ENCODE measurements at regions not wholly inside any gene's neighbourhood (a gene's known extent, or its start where the extent isn't known, plus 50 kb on each side); places are given as distances from the start of the nearest gene placed in this dataset.
A peak's percentile ranks its signal among the peaks of the same experiment; 100 is the strongest.

DNA sequence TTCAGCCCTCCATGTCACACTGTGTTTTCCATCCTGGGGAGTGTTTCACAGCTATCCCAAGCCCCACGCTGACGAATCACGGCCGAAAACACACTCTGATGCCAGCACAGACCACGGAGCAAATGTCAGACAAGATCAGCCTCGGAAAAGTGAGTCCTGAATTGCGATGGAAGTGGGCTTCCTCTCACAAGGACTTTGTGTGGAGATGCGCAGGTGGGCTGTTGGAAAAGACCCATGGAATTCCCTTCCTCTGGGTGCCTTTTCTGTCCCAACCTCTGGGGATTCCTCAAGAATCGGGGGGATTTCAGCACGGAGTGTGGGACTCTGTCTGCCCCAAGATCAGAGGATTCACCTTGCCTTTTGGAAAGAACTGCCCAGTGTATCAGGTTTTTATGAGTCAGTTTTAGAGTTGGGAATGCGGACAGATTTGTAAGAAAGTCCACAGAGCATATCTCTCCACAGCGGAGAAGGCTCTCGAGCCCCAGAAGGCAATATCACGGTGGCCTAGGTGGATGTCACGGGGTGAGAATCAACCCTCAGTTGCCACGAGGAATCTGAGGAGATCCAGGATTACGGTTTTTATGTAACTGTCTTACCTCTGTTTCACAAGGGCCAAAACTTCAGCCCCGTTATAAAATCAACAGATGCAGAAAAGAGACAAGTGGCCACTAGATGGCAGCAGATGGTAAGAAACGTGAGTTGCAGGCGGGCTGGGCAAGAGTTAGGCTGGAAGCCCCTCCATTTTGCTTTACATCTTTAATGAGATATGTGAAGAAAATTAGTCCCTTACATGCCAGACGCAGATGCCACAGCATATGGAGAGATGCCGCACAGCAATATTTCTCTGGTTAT lies 201.9 kb downstream of the DAD1 start:
- TF ChIP-seq, protein P1, sequence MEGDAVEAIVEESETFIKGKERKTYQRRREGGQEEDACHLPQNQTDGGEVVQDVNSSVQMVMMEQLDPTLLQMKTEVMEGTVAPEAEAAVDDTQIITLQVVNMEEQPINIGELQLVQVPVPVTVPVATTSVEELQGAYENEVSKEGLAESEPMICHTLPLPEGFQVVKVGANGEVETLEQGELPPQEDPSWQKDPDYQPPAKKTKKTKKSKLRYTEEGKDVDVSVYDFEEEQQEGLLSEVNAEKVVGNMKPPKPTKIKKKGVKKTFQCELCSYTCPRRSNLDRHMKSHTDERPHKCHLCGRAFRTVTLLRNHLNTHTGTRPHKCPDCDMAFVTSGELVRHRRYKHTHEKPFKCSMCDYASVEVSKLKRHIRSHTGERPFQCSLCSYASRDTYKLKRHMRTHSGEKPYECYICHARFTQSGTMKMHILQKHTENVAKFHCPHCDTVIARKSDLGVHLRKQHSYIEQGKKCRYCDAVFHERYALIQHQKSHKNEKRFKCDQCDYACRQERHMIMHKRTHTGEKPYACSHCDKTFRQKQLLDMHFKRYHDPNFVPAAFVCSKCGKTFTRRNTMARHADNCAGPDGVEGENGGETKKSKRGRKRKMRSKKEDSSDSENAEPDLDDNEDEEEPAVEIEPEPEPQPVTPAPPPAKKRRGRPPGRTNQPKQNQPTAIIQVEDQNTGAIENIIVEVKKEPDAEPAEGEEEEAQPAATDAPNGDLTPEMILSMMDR (conservative IDR thresholded peaks at IDR 0.05), result peak; percentile 82
- TF ChIP-seq ZFX (IDR thresholded peaks at IDR 0.05), result no peak
- no peak overlapping the region for H3K27ac ChIP-seq

DNA sequence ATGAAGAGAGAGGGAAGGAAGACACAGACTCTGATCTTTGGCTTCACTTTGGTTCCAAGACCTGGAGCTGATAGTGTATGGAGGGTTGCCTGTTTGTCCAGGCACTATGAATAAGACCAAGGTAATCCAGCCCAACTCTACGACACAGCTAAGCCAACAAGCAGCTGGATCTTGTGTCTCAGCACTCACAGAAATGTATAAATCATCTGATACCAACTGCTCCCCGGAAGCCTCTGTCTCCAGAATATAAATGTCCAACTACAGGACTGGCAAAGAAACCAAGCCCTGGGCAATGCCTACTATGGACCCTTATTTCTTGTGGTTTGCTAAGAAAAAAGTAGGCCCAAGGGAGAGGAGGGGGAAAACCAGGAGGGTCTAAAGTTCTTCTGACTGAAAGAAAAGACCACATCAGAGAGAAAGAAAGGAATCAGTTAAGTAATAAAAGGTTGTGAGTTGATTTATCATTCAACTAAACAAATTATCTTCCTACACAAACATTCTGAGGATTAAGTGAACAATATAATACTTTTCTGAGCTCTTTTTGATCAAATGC lies 204.0 kb downstream of the DAD1 start:
- H3K27ac ChIP-seq, result no peak overlapping the region
- TF ChIP-seq, protein P1 (conservative IDR thresholded peaks at IDR 0.05), result no peak
- TF ChIP-seq ZFX (IDR thresholded peaks at IDR 0.05), result no peak

DNA sequence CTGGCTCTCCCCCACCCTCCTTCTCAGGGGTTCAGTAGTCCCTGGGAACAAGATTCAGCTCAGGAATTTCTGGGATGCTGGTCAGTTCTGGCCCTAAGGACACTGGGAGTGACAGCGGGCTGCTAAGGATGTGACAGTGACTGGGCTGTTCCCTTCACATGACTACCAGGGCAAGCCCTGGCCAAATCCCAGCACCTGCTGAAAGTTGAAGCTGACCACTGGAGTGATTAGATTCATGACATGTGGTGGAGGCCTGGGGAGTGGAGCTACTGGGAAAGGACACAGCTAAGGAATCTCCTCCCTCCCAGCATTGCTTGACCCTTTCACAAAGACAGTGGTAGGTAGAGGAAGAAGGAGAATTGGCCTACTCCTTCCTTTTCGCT lies 204.9 kb downstream of the DAD1 start:
- TF ChIP-seq ZFX (IDR thresholded peaks at IDR 0.05), result no peak
- TF ChIP-seq, protein P1 (conservative IDR thresholded peaks at IDR 0.05), result no peak
- no peak overlapping the region for H3K27ac ChIP-seq

DNA sequence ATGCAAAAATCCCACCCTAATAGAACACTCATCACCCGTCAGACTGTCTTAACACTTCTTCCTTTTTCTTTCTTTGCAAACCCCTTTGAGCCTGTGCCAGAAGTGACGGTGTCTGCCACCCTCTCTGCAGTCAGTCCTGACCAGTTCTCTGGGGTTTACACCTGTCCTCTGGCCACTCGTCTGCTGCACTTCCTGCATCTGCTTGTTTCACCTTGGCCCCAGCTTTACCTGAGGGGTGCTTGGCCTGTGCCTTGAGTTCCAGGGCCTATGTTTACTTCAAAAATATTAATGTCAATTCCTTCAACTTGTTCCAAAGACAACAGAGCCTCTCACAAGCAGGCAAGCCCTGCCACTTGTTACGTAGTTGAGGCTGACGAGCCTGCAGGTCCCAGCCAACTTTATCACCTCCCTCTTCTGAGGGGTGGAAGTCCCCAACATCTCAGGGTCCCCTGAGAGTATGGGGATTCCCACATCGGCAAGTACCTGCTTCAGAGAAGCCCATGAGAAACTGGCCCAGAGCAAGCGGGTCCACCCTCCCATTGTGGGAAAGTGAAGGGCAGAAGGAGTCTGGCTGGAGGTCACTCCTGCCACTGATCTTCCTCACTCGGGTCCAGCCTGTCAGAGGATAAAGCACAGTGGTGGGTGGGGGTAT lies 205.4 kb downstream of the DAD1 start:
- no peak overlapping the region for H3K27ac ChIP-seq
- TF ChIP-seq ZFX (IDR thresholded peaks at IDR 0.05), result no peak
- TF ChIP-seq, protein P1 (conservative IDR thresholded peaks at IDR 0.05), result no peak

DNA sequence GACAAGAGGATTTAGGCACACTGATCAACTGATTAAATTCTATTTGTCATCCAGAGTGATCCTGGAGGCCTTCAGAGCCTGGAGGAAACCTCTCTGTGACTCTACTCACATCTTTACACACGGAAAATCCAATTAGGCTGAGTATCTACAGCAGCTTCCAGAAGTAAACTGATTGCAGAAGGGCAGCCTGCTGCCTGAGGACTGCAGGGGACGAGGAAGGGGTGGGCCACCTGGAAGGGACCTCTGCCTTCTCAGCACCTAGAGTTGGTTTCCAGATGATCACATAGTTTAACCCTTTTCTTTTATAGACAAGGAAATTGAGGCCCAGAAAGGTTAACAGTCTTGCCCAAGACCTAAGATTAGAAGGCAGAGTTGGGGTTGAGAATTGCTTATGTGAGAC lies 206.1 kb downstream of the DAD1 start:
- TF ChIP-seq, protein P1 (conservative IDR thresholded peaks at IDR 0.05), result no peak
- no peak for TF ChIP-seq ZFX (IDR thresholded peaks at IDR 0.05)
- no peak overlapping the region for H3K27ac ChIP-seq

DNA sequence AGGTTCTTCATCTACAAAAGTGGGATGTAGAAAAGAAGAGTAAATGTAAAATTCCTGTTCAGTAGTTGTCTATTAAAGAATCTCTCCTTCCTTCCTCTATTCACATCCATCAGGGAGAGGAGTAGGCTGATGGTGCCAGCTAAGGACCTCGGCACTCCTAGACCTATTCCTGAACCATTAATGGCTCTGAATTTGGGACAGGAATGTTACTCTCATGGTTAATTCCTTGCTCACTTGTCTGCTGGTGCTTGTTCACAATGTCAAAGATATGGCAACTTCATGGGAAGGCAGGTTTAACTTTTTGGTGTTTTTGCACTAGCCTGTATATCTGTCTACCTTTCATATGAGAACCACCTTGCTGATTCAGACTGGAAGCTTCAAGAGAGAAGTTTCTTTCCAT lies 206.6 kb downstream of the DAD1 start:
- no peak overlapping the region for H3K27ac ChIP-seq
- TF ChIP-seq ZFX (IDR thresholded peaks at IDR 0.05), result no peak
- TF ChIP-seq, protein P1 (conservative IDR thresholded peaks at IDR 0.05), result no peak

DNA sequence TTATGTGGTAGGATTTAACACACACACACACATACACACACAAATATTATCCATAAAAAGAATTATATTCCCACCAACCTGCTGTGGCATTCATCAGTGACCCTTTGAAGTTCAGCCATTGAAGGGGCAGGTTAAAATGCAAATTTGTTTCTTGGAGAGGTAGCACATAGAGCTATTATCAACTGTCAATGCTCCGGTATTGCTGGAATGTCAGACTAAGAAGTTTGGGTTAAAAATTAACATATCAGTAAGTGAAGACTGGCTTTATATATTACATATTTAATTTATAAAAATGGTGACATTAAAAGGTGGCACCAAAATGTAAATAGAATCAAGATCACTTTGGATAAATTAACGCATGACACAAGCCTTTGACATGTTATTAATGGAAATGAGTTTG lies 207.3 kb downstream of the DAD1 start:
- TF ChIP-seq, protein P1 (conservative IDR thresholded peaks at IDR 0.05), result no peak
- no peak for TF ChIP-seq ZFX (IDR thresholded peaks at IDR 0.05)
- no peak overlapping the region for H3K27ac ChIP-seq

Data from C4-2B (cell line).